ENCODE measurements at regions not wholly inside any gene's neighbourhood (a gene's known extent, or its start where the extent isn't known, plus 50 kb on each side); places are given as distances from the start of the nearest gene placed in this dataset.

DNA sequence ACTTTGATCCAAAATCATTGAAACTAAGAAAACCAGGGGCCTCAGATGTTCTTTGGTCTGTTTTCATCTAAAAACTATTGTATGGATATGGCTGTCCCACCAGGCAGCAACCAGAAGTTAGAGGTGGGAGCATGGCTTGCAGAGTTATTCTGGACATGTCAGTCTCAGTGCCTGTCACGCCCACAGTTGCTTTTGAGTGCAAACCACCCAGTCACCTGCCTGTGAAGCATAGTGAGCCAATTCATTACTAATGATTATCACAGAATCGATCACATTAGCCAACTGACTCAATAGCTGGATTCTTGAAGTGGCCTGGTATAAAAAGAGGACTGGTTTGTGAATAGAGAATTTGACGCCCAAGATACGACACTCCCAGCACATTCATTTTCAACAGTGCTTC is 104.2 kb upstream of the SORBS2 start:
- Mint-ChIP-seq H3K27me3 (peaks cover 14% of the 10 kb centered on the region), H3K4me1 (no peaks in the 10 kb centered on the region), H3K27ac (no peak overlapping the region), H3K4me3 (no peak overlapping the region), H3K9me3 (ENCODE audit: insufficient read depth) (no peaks in the 10 kb centered on the region)
- Histone ChIP-seq H3K4me3 (ENCODE audit: control extremely low read depth in 1 of 5, extremely low read depth in 1 of 5, insufficient read depth in 1 of 5, low read depth in 2 of 5, low read length in 4 of 5) (no peak overlapping the region), H3K4me1 (ENCODE audit: control insufficient read depth in 2 of 2, insufficient read depth in 2 of 2, low read length in 2 of 2) (no peaks in the 10 kb centered on the region), H3K9me3 (ENCODE audit: control extremely low read depth in 1 of 3, control insufficient read depth in 2 of 3, insufficient read depth in 1 of 3, low read length in 2 of 3) (peaks cover 0 to 6% (median 1%) of the 10 kb centered on the region in 3 donors), H2AFZ (ENCODE audit: insufficient read depth, low read depth, low read length, poor library complexity, severe bottlenecking) (no peak overlapping the region), H3K27me3 (replicated peaks in 1 of 4; ENCODE audit: control extremely low read depth in 1 of 4, control insufficient read depth in 3 of 4, insufficient read depth in 4 of 4, low read length in 3 of 4) (no peaks in the 10 kb centered on the region), H3K36me3 (replicated peaks in 1 of 2; ENCODE audit: control extremely low read depth in 1 of 2, control insufficient read depth in 1 of 2, extremely low read depth in 1 of 2, insufficient read depth in 2 of 2, low read length in 1 of 2) (no peaks in the 10 kb centered on the region), H3K9ac (ENCODE audit: low read length) (no peak overlapping the region), H3K4me2 (replicated peaks; ENCODE audit: low read depth, low read length, poor library complexity, severe bottlenecking) (no peak overlapping the region), H4K20me1 (ENCODE audit: control insufficient read depth, insufficient read depth, low read length, poor library complexity, severe bottlenecking) (no peaks in the 10 kb centered on the region), H3K79me2 (ENCODE audit: control insufficient read depth, insufficient read depth, low read length) (no peaks in the 10 kb centered on the region), H3K27ac (ENCODE audit: low read length in 2 of 2) (no peak overlapping the region)
- ATAC-seq (ENCODE audit: low read depth) (no peak), DNase-seq (no peak)
- TF ChIP-seq, protein P1, sequence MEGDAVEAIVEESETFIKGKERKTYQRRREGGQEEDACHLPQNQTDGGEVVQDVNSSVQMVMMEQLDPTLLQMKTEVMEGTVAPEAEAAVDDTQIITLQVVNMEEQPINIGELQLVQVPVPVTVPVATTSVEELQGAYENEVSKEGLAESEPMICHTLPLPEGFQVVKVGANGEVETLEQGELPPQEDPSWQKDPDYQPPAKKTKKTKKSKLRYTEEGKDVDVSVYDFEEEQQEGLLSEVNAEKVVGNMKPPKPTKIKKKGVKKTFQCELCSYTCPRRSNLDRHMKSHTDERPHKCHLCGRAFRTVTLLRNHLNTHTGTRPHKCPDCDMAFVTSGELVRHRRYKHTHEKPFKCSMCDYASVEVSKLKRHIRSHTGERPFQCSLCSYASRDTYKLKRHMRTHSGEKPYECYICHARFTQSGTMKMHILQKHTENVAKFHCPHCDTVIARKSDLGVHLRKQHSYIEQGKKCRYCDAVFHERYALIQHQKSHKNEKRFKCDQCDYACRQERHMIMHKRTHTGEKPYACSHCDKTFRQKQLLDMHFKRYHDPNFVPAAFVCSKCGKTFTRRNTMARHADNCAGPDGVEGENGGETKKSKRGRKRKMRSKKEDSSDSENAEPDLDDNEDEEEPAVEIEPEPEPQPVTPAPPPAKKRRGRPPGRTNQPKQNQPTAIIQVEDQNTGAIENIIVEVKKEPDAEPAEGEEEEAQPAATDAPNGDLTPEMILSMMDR (IDR thresholded peaks at IDR 0.05) = no peak
- no peak for TF ChIP-seq EZH2 (IDR thresholded peaks at IDR 0.05; ENCODE audit: borderline replicate concordance, insufficient read depth, low read depth, low read length, poor library complexity, severe bottlenecking)
- intact Hi-C loops (cut with micrococcal nuclease) = no loop called here
- POLR2A ChIA-PET = no interaction called here
- WGBS (ENCODE audit: insufficient coverage) = no CpG with 5 or more reads among the region's 4 CpGs
- CTCF ChIA-PET = no interaction called here

- TF ChIP-seq, protein P1 (IDR thresholded peaks at IDR 0.05) = no peak
- no peak for TF ChIP-seq EZH2 (IDR thresholded peaks at IDR 0.05; ENCODE audit: borderline replicate concordance, insufficient read depth, low read depth, low read length, poor library complexity, severe bottlenecking)
- DNase-seq (no peak), ATAC-seq (ENCODE audit: low read depth) (no peak)
- Histone ChIP-seq H3K4me1 (ENCODE audit: control insufficient read depth in 2 of 2, insufficient read depth in 2 of 2, low read length in 2 of 2) (no peaks in the 10 kb centered on the region), H3K9me3 (ENCODE audit: control extremely low read depth in 1 of 3, control insufficient read depth in 2 of 3, insufficient read depth in 1 of 3, low read length in 2 of 3) (peaks cover 0 to 6% (median 1%) of the 10 kb centered on the region in 3 donors), H3K4me2 (replicated peaks; ENCODE audit: low read depth, low read length, poor library complexity, severe bottlenecking) (no peak overlapping the region), H4K20me1 (ENCODE audit: control insufficient read depth, insufficient read depth, low read length, poor library complexity, severe bottlenecking) (no peaks in the 10 kb centered on the region), H3K4me3 (ENCODE audit: control extremely low read depth in 1 of 5, extremely low read depth in 1 of 5, insufficient read depth in 1 of 5, low read depth in 2 of 5, low read length in 4 of 5) (no peak overlapping the region), H3K36me3 (replicated peaks in 1 of 2; ENCODE audit: control extremely low read depth in 1 of 2, control insufficient read depth in 1 of 2, extremely low read depth in 1 of 2, insufficient read depth in 2 of 2, low read length in 1 of 2) (no peaks in the 10 kb centered on the region), H3K9ac (ENCODE audit: low read length) (no peak overlapping the region), H3K27ac (ENCODE audit: low read length in 2 of 2) (no peak overlapping the region), H2AFZ (ENCODE audit: insufficient read depth, low read depth, low read length, poor library complexity, severe bottlenecking) (no peak overlapping the region), H3K79me2 (ENCODE audit: control insufficient read depth, insufficient read depth, low read length) (no peaks in the 10 kb centered on the region), H3K27me3 (replicated peaks in 1 of 4; ENCODE audit: control extremely low read depth in 1 of 4, control insufficient read depth in 3 of 4, insufficient read depth in 4 of 4, low read length in 3 of 4) (no peaks in the 10 kb centered on the region)
- Mint-ChIP-seq H3K27me3 (peaks cover 13% of the 10 kb centered on the region), H3K9me3 (ENCODE audit: insufficient read depth) (no peaks in the 10 kb centered on the region), H3K4me1 (no peaks in the 10 kb centered on the region), H3K27ac (no peak overlapping the region), H3K4me3 (no peak overlapping the region)
- CTCF ChIA-PET = no interaction called here
- POLR2A ChIA-PET = no interaction called here
- WGBS (ENCODE audit: insufficient coverage) = 100% methylated on average over 2 of the region's 4 CpGs
- intact Hi-C loops (cut with micrococcal nuclease) = no loop called here
These were observed 104.7 kb upstream of the SORBS2 start for GRCh38 chr4:185916683-185917082.
